ENCODE measurements at regions not wholly inside any gene's neighbourhood (a gene's known extent, or its start where the extent isn't known, plus 50 kb on each side); places are given as distances from the start of the nearest gene placed in this dataset.
"Not testable (repeated sequence)": the region's sequence is repeated elsewhere in the genome, so short reads cannot be mapped to it uniquely, and the experiment has no call there.

DNA sequence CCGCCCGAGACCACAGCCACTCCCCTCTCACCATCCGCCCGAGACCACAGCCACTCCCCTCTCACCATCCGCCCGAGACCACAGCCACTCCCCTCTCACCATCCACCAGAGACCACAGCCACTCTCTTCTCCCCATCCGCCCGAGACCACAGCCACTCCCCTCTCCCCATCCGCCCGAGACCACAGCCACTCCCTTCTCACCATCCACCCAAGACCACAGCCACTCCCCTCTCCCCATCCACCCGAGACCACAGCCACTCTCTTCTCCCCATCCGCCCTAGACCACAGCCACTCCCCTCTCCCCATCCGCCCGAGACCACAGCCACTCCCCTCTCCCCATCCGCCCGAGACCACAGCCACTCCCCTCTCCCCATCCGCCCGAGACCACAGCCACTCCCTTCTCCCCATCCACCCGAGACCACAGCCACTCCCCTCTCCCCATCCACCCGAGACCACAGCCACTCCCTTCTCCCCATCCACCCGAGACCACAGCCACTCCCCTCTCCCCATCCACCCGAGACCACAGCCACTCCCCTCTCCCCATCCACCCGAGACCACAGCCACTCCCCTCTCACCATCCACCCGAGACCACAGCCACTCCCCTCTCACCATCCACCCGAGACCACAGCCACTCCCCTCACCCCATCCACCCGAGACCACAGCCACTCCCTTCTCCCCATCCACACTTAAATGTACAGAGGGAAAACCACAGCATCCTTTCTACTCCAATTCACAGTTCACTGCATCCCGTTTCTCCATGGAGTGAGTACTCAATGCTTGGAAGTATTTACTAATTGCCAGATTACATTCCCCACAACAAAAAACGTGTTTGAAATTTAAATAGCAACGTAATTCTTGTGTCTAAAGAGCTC, 83.5 kb upstream of the SFSWAP start:
- TF ChIP-seq, protein P1, sequence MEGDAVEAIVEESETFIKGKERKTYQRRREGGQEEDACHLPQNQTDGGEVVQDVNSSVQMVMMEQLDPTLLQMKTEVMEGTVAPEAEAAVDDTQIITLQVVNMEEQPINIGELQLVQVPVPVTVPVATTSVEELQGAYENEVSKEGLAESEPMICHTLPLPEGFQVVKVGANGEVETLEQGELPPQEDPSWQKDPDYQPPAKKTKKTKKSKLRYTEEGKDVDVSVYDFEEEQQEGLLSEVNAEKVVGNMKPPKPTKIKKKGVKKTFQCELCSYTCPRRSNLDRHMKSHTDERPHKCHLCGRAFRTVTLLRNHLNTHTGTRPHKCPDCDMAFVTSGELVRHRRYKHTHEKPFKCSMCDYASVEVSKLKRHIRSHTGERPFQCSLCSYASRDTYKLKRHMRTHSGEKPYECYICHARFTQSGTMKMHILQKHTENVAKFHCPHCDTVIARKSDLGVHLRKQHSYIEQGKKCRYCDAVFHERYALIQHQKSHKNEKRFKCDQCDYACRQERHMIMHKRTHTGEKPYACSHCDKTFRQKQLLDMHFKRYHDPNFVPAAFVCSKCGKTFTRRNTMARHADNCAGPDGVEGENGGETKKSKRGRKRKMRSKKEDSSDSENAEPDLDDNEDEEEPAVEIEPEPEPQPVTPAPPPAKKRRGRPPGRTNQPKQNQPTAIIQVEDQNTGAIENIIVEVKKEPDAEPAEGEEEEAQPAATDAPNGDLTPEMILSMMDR (IDR thresholded peaks at IDR 0.05), result not testable (repeated sequence)
- not testable (repeated sequence) for TF ChIP-seq EP300, POLR2A (IDR thresholded peaks at IDR 0.05)

Data from suprapubic skin (tissue), 3 donors.